ENCODE measurements at regions not wholly inside any gene's neighbourhood (a gene's known extent, or its start where the extent isn't known, plus 50 kb on each side); places are given as distances from the start of the nearest gene placed in this dataset.

GRCh38 chr2:155975734-155976133, 356.8 kb downstream of the NR4A2 start:
- no peak for TF ChIP-seq CTCF (IDR thresholded peaks at IDR 0.05; ENCODE audit: low read depth, low read length)
- TF ChIP-seq EZH2phosphoT487 (IDR thresholded peaks at IDR 0.05; ENCODE audit: low read depth): no peak
